CD4-positive, alpha-beta T cell treated with Interleukin-10 for 1 hour (primary cell): ENCODE measurements at regions not wholly inside any gene's neighbourhood (a gene's known extent, or its start where the extent isn't known, plus 50 kb on each side); places are given as distances from the start of the nearest gene placed in this dataset.

Experiments
- DNase-seq: peaks from one replicate; pipeline ENCODE4 v3.0.0-alpha.2; 2020

DNA sequence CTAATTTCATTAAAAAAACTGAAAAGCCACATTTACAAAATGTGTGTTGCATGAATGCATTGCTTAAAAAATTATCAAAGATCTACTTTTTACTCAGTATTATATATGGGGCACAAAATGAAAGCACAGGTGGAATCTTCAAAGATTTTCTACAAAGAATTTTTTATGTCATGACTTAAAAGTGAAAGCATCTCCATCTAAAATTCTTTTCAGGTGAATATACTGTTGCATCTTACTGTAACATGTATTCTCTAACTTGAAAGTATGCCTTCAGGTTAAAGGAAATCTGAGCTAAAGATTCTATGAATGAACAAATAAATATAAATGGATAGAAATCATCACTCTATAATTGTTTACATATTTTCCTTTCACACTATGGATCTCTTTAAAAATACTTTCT, 66.8 kb upstream of the WDR75 start:
- DNase-seq = no peak

DNA sequence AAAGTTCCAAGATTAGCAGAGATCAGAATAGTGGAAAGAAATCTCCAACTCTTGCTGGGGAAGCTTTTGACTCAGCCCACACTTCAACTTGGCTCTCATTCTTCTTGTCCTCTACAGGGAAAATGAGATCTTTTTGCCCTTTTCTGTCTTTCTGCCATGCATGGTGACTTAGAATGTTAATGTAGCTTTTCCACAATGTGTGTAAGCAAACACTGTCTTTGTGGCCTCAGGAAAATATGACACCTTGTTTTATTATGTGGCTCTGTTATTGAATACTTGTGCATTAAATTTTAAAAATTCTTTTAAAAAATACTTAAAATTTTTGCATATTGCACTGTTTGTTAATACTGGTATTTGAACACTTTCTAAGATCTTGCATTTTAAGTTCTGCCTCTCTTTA, 65.4 kb upstream of the WDR75 start:
- DNase-seq = no peak

DNA sequence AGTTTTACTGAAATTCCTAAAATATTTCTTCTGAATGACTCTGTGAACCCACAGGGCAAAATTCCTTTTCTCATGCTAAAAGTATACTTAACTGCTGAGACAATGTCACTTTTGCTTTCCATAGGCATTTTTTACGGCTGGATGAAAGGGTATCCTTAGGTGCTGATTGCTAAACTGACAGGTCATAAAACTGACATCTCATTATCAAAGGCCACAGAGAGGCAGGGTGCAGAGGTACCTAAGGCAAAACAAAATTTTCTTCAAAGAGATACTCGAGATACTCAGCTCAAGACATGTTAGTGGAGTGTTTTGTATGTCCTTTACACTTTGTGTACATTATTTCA, 62.0 kb upstream of the WDR75 start:
- DNase-seq = no peak

DNA sequence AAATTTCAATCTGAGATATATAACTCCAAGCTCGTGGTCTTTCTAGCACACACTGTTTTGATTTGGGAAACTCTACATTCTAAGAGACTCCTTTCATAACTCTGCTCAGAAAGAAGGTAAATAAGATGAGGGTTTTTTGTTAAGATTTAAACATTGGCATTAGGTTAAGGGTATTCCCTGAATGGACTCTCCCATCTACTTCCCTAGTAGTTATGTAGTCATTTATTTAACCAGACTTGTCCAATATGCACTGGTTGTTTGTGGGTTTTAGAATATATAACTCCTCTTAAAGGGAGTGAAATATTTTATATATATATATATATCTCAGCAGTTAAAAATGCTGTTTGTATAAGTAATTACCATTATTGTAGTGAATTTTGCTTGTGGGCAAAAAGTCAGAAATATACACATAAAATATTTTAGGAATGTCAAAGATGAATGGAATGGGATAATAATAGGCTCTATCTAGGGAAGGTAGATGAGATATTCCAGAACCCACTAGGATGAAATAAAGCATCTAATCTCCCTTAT, 61.5 kb upstream of the WDR75 start:
- DNase-seq = no peak

DNA sequence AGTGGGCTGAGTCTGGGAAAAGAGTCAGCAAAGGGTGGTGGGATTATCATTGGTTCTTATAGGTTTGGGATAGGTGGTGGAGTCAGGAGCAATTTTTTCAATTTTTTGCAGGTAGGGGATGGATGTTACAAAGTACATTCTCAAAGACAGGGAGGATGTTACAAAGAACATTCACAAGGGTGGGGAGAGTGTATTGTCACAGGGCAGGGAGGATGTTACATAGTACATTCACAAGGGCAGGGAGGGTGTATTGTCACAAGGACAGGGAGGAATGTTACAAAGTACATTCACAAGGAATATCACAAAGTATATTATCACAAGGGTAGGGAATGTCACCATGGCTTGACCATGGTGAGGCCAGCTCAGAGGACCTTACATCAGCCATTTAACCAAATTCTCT, 58.6 kb upstream of the WDR75 start:
- DNase-seq = no peak

DNA sequence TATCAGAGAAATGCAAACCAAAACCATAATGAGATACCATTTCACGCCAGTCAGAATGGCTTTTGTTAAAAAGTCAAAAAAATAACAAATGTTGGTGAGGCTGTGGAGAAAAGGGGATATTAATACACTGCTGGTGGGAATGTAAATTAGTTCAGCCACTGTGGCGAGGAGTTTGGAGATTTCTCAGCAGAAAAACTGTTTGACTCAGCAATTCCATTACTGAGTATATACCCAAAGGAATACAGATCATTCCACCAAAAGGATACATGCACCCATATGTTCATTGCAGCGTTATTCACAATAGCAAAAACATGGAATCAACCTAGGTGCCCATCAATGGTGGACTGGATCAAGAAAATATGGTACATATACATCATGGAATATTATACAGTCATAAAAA, 54.5 kb upstream of the WDR75 start:
- no peak for DNase-seq

DNA sequence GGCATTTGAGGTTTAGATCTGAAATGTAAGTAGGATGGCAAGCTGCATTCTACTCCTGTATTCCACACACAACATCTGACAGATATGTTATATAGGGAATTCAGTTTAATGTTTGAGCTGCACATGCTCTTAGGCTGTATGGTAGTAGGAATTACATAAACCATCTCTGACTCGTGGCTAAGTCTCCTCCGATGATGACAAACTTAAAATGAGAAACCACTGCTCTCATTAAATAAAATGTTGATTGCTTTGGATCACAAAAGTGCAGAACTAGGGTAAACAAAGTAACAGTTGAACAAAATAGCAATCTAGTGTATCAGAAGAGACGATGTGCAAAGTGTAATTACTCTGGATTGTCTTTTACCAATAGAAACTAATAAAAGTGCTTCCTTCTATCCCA, 50.1 kb upstream of the WDR75 start:
- no peak for DNase-seq
